ENCODE measurements at regions not wholly inside any gene's neighbourhood (a gene's known extent, or its start where the extent isn't known, plus 50 kb on each side); places are given as distances from the start of the nearest gene placed in this dataset.

GRCh38 chr1:173333581-173333980 is 126.5 kb upstream of the TNFSF4 start (continued):
- TF ChIP-seq NRF1 (IDR thresholded peaks at IDR 0.05; ENCODE audit: low read depth, low read length) = no peak
- TF ChIP-seq ASH2L (IDR thresholded peaks at IDR 0.05; ENCODE audit: low read length) = no peak
- no peak for TF ChIP-seq TCF12 (IDR thresholded peaks at IDR 0.05; ENCODE audit: low read depth, low read length)
- TF ChIP-seq RNF2 (IDR thresholded peaks at IDR 0.05; ENCODE audit: borderline replicate concordance, low read depth, low read length, missing control alignments, poor library complexity, severe bottlenecking) = no peak
- TF ChIP-seq JUN (IDR thresholded peaks at IDR 0.05; ENCODE audit: low read depth, low read length) = no peak
- TF ChIP-seq POLR2AphosphoS5 (IDR thresholded peaks at IDR 0.05; ENCODE audit: low read depth, low read length) = no peak
- TF ChIP-seq RBBP5 (IDR thresholded peaks at IDR 0.05; ENCODE audit: borderline replicate concordance, low read depth, low read length) = no peak
- TF ChIP-seq EGR1 (IDR thresholded peaks at IDR 0.05; ENCODE audit: borderline replicate concordance, low read depth, low read length) = no peak
- no peak for TF ChIP-seq SP1 (IDR thresholded peaks at IDR 0.05; ENCODE audit: low read depth, low read length)
- no peak for TF ChIP-seq CBX8 (IDR thresholded peaks at IDR 0.05; ENCODE audit: borderline replicate concordance, low read depth, low read length)
- TF ChIP-seq TAF7 (optimal IDR thresholded peaks at IDR 0.05; ENCODE audit: borderline replicate concordance, low read depth, low read length) = no peak
- no peak for TF ChIP-seq RFX5 (IDR thresholded peaks at IDR 0.05; ENCODE audit: borderline replicate concordance, low read depth, low read length)
- TF ChIP-seq PHF8 (conservative IDR thresholded peaks at IDR 0.05; ENCODE audit: low read depth, low read length) = no peak
- TF ChIP-seq MAFK (IDR thresholded peaks at IDR 0.05; ENCODE audit: low read depth, low read length) = no peak
- no peak for TF ChIP-seq EZH2 (IDR thresholded peaks at IDR 0.05; ENCODE audit: low read depth, low read length, severe bottlenecking)
- TF ChIP-seq, protein P1, sequence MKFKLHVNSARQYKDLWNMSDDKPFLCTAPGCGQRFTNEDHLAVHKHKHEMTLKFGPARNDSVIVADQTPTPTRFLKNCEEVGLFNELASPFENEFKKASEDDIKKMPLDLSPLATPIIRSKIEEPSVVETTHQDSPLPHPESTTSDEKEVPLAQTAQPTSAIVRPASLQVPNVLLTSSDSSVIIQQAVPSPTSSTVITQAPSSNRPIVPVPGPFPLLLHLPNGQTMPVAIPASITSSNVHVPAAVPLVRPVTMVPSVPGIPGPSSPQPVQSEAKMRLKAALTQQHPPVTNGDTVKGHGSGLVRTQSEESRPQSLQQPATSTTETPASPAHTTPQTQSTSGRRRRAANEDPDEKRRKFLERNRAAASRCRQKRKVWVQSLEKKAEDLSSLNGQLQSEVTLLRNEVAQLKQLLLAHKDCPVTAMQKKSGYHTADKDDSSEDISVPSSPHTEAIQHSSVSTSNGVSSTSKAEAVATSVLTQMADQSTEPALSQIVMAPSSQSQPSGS (IDR thresholded peaks at IDR 0.05; ENCODE audit: low read length) = no peak
- no peak for TF ChIP-seq E2F6 (IDR thresholded peaks at IDR 0.05)
- TF ChIP-seq CHD1 (IDR thresholded peaks at IDR 0.05; ENCODE audit: low read depth, low read length) = no peak

Data from H1 (cell line).